Liver (tissue), 3 donors: ENCODE measurements at regions not wholly inside any gene's neighbourhood (a gene's known extent, or its start where the extent isn't known, plus 50 kb on each side); places are given as distances from the start of the nearest gene placed in this dataset.

ENCODE experiments used
- CTCF ChIP-seq: fragments of 150-350 bp; IDR thresholded peaks from 2 replicates; pipeline ENCODE4 v1.5.1; 2017; ENCODE audit warnings: improper control_type of control experiment, low read depth, low read length; ENCODE audit not compliant: missing input control
- RAD21 ChIP-seq, 2 donors: IDR thresholded peaks; 2 replicates each; pipeline ENCODE4 v1.6.1; 2016; ENCODE audit warnings: antibody characterized with exemption in 2 of 2, mild to moderate bottlenecking in 2 of 2
- donor health status: healthy.
- donor health status: healthy.

GRCh38 chr10:131000743-131001142 lies 310.8 kb downstream of the TCERG1L start:
- TF ChIP-seq CTCF: no peak
- TF ChIP-seq RAD21 (IDR thresholded peaks at IDR 0.05): no peak
